Spleen (tissue), 11 donors: ENCODE measurements at regions not wholly inside any gene's neighbourhood (a gene's known extent, or its start where the extent isn't known, plus 50 kb on each side); places are given as distances from the start of the nearest gene placed in this dataset.

ENCODE experiments used
- DNase-seq: peaks from one replicate; pipeline ENCODE4 v3.0.0-alpha.2; 2020
- H3K27ac ChIP-seq, 8 donors: fragments of 200-600 bp; sonication (generic) in 7 of 8; 1 replicate in 4 of 8; 2 replicates in 4 of 8; pipeline versions ENCODE4 v1.5.0 to v1.8.0; 2016 to 2021; ENCODE audit warnings: inconsistent platforms in 4 of 8, mild to moderate bottlenecking in 4 of 8, moderate library complexity in 1 of 8
- H3K27me3 ChIP-seq, 7 donors: fragments of 200-600 bp; sonication (generic) in 6 of 7; replicated peaks in 1 of 7; 1 replicate in 4 of 7; 2 replicates in 3 of 7; pipeline versions ENCODE4 v1.5.0 to v1.8.0; 2016 to 2021; ENCODE audit warnings: inconsistent platforms in 3 of 7, mild to moderate bottlenecking in 1 of 7
- H3K36me3 ChIP-seq, 6 donors: fragments of 200-600 bp; sonication (generic) in 5 of 6; 1 replicate in 4 of 6; 2 replicates in 2 of 6; pipeline versions ENCODE4 v1.5.0 to v1.8.0; 2016 to 2021; ENCODE audit warnings: inconsistent platforms in 2 of 6
- H3K4me1 ChIP-seq, 6 donors: fragments of 200-600 bp; sonication (generic) in 5 of 6; 1 replicate in 3 of 6; 2 replicates in 3 of 6; pipeline versions ENCODE4 v1.5.0 to v1.8.0; 2016 to 2021; ENCODE audit warnings: inconsistent platforms in 3 of 6
- H3K4me3 ChIP-seq, 8 donors: fragments of 200-600 bp; sonication (generic) in 7 of 8; 1 replicate in 4 of 8; 2 replicates in 4 of 8; pipeline versions ENCODE4 v1.5.0 to v1.8.0; 2016 to 2021; ENCODE audit warnings: inconsistent platforms in 4 of 8, mild to moderate bottlenecking in 4 of 8, moderate library complexity in 2 of 8
- H3K9me3 ChIP-seq, 8 donors: fragments of 200-600 bp; sonication (generic) in 7 of 8; 1 replicate in 4 of 8; 2 replicates in 4 of 8; pipeline versions ENCODE4 v1.5.0 to v1.8.0; 2016 to 2021; ENCODE audit warnings: inconsistent platforms in 4 of 8
- POLR2A ChIP-seq, 3 donors: fragments of 450-650 bp; IDR thresholded peaks; one replicate each; pipeline ENCODE4 v1.5.1; 2017; ENCODE audit warnings: antibody characterized with exemption in 3 of 3, mild to moderate bottlenecking in 1 of 3
- POLR2AphosphoS5 ChIP-seq, 3 donors: sonication (generic); formaldehyde crosslinking; IDR thresholded peaks; one replicate each; pipeline ENCODE4 v1.5.1; 2017; ENCODE audit warnings: antibody characterized with exemption in 3 of 3
- WGBS, 5 donors: extraction: QIAGEN DNeasy Blood & Tissue Kit in 3 of 5; methylation state at CpG; one replicate each; pipeline versions ENCODE4 v1.1.5 to v1.1.7; 2013 to 2018; 5-methylcytosine and 5-hydroxymethylcytosine counted together
- intact Hi-C: fragments of 100-400 bp; cut with DNase I; formaldehyde crosslinking; loops from one replicate; pipeline ENCODE4 v1.15.0; 2023; ENCODE audit warnings: low total_unique reads
- TF ChIP-seq, protein P1 (sequence below), 11 experiments: fragments of 200-600 bp in 7 of 11; fragments of 450-650 bp in 4 of 11; sonication (generic) in 4 of 11; IDR thresholded peaks in 8 of 11; conservative IDR thresholded peaks in 3 of 11; 1 replicate in 7 of 11; 2 replicates in 4 of 11; pipeline versions ENCODE4 v1.4.0 to v1.8.0; 2016 to 2021; ENCODE audit warnings: antibody characterized with exemption in 11 of 11, inconsistent platforms in 4 of 11, mild to moderate bottlenecking in 1 of 11
- donor health status: healthy with polysubstance abuse.
- donor health status: DM: no; HTN: no; CAD: no; lungs with moderate emphysema.
- donor health status: DM: no; HTN: no; CAD: no.
- donor health status: Bipolar disorder and iron deficiency.
- donor health status: healthy.
- donor health status: DM: no; HTN: no; CAD: no.
- donor health status: DM: yes; HTN: yes; CAD: no.

DNA sequence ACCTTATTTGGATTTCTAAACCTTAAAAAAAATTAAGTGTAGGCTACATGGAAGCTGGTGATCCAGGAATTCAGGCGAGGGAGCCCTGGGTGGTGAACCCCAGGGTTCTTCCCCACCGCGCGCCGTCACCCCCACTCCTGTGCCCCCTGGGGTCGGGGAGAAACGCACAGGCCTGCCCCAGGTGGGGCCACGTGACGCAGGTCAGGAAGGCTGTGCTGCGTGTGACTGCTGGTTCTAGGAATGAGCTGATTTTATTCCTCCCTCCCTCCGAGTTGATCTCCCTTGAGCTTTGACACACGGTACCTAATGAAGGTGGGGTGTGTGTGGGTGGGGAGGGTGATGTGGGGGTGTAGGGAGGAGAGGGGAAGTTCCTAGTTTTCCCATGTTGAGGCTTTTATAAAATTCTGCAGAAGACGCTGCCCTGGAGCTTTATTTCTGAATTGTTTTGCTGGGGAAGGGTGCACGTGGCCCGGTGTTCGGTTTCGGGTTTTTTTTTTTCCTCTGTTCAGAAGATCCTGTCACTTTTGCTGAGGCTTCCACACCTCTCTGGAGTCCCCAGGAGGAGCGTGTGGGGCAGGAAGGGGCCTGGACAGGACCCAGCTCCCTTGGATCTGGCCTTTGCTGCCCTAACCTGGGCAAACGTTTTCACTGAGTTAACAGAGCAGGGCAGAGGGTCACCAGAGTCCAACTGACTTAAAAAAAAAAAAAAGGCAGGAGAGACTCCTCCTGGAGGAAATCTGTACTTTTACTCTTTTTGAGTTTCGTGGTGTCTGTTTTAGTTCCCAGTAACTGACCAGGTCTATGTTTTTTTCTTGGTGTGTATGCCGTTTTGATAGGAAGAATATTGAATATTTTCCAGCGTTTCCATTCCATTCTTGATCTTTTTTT lies 55.8 kb upstream of the GSE1 start:
- intact Hi-C loops, result loop anchor here (5.0 kb wide), 1 partner anchor 50 kb away; no protein-coding TSS in a partner anchor
- DNase-seq, result peak; percentile 89

DNA sequence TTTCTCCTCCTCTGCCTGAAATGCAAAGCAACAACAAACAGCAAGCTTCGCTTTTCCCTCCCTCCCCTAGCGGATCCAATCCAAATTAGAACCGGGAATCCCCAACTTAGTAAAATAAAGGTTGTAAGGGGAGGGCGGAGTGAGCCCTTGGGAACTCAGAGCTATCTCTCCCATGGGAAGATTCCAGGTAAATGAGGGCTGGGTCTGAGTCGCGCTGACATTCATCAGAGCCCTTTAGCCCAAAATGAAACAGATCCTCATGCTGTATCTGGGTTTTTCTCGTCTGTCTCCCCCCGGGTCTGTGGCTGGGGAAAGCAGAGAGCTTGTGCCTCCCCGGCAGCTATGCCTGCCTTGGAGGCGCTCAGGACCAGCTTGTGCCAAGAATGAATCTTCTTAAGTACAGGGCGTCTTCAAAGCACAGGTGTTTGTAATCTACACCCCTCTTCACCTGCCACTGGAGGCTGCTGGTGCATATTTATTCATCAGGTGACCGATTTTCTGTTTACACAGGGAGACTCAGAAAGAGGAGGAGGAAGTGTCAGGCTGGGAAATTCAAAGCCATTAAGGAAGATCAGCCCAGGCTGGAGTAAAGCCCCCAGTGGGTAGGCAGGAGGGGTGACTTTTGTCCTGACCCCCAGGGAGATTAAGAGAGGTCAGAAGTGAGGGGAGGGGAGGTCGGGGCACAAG lies 55.0 kb upstream of the GSE1 start:
- H3K4me3 ChIP-seq, result peak overlapping the region in 6 of 8 donors; percentile 19 to 97 (median 88)
- intact Hi-C loops, result loop anchor here (5.0 kb wide), 1 partner anchor 49 kb away; no protein-coding TSS in a partner anchor
- peaks cover 32 to 92% (median 68%) of the 10 kb centered on the region in 6 donors for H3K4me1 ChIP-seq
- WGBS, 5 donors, result 18 to 23% (median 19%) methylated on average over 13 of the region's 13 CpGs
- no peaks in the 10 kb centered on the region for H3K9me3 ChIP-seq
- peak overlapping the region; percentile 29 to 98 (median 93) for H3K27ac ChIP-seq
- H3K27me3 ChIP-seq, result no peaks in the 10 kb centered on the region
- TF ChIP-seq, protein P1, sequence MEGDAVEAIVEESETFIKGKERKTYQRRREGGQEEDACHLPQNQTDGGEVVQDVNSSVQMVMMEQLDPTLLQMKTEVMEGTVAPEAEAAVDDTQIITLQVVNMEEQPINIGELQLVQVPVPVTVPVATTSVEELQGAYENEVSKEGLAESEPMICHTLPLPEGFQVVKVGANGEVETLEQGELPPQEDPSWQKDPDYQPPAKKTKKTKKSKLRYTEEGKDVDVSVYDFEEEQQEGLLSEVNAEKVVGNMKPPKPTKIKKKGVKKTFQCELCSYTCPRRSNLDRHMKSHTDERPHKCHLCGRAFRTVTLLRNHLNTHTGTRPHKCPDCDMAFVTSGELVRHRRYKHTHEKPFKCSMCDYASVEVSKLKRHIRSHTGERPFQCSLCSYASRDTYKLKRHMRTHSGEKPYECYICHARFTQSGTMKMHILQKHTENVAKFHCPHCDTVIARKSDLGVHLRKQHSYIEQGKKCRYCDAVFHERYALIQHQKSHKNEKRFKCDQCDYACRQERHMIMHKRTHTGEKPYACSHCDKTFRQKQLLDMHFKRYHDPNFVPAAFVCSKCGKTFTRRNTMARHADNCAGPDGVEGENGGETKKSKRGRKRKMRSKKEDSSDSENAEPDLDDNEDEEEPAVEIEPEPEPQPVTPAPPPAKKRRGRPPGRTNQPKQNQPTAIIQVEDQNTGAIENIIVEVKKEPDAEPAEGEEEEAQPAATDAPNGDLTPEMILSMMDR (IDR thresholded peaks at IDR 0.05 in 8 of 11, conservative IDR thresholded peaks at IDR 0.05 in 3 of 11), result peak in 1 of 11 experiments; percentile 6
- TF ChIP-seq POLR2AphosphoS5 (IDR thresholded peaks at IDR 0.05), result peak in 2 of 3 donors; percentile 8 to 38
- no peak for TF ChIP-seq POLR2A (IDR thresholded peaks at IDR 0.05)
- no peaks in the 10 kb centered on the region for H3K36me3 ChIP-seq
- no peak for DNase-seq

More for the DNA sequence above, 55.8 kb upstream of the GSE1 start:
- no peaks in the 10 kb centered on the region for H3K9me3 ChIP-seq
- 1 to 4% (median 2%) methylated on average over 22 of the region's 22 CpGs for WGBS, 5 donors
- no peaks in the 10 kb centered on the region for H3K36me3 ChIP-seq
- TF ChIP-seq POLR2A (IDR thresholded peaks at IDR 0.05) (no peak), POLR2AphosphoS5 (IDR thresholded peaks at IDR 0.05) (peak in 1 of 3 donors; percentile 42)
- H3K27ac ChIP-seq, result peak overlapping the region; percentile 70 to 98 (median 93)
- no peaks in the 10 kb centered on the region for H3K27me3 ChIP-seq
- peaks cover 27 to 91% (median 63%) of the 10 kb centered on the region in 6 donors for H3K4me1 ChIP-seq
- H3K4me3 ChIP-seq, result peak overlapping the region; percentile 70 to 97 (median 86)

DNA sequence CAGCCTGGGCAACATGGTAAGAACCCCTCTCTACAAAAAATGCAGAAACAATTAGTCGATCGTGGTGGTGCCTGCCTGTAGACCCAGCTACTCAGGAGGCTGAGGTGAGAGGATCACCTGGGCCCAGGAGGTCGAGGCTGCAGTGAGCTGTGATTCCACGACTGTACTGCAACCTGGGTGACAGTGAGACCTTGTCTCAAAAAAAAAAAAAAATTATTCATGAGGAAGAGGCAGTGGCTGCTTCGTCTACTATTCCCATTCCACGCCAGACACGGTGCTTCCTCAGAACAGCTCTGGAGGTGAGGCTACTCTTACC lies 52.2 kb upstream of the GSE1 start:
- Histone ChIP-seq H3K4me3 (no peak overlapping the region), H3K4me1 (peaks cover 46 to 98% (median 85%) of the 10 kb centered on the region in 6 donors), H3K27me3 (no peaks in the 10 kb centered on the region), H3K36me3 (no peaks in the 10 kb centered on the region), H3K27ac (peak overlapping the region in 3 of 8 donors; percentile 65 to 77 (median 68)), H3K9me3 (no peaks in the 10 kb centered on the region)
- WGBS, 5 donors, result 83 to 92% (median 85%) methylated on average over 7 of the region's 7 CpGs
- no peak for DNase-seq
- intact Hi-C loops, result no loop called here
- no peak for TF ChIP-seq POLR2AphosphoS5 (IDR thresholded peaks at IDR 0.05)
- TF ChIP-seq, protein P1 (IDR thresholded peaks at IDR 0.05 in 8 of 11, conservative IDR thresholded peaks at IDR 0.05 in 3 of 11), result no peak
- no peak for TF ChIP-seq POLR2A (IDR thresholded peaks at IDR 0.05)

DNA sequence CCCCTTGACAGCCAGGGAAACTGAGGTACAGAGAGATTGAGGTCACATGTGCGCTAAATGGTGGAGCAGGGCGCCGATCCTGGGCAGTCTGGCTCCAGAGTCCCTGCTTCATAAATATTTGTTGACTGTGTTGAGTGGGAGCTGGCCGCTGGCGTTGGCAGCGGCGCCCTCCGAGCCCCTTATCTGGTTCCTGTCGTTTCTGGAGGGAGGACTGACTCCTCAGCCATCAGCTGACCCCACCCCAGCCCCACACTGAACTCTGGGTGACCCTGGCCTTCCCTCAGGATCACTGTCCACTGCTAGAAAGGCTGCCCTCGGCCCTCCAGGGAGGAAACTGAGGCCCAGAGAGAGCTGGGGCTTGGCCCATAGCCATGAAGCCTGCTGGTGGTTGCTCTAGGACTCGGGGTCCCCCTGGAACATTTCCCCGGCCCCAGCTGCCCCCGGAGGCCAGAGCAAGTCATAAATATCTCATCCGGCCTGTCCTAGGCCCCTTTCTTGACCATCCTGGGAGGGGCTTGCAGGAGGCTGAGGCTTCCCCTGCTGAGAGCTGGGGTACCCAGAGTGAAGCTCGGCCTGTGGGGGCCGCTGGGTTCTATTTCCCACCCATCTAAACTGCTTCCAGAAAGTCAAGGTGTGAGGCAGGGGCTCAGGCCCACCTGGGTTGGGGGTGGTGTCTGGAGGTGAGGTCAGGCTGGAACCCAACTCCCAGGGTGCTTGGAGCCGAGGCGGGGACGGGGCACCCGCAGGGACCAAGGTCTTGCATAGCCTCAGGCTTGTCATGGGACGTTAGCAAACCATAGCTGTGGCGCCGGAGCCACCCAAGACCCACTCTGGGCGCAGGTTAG lies 51.7 kb upstream of the GSE1 start:
- TF ChIP-seq, protein P1 (IDR thresholded peaks at IDR 0.05 in 8 of 11, conservative IDR thresholded peaks at IDR 0.05 in 3 of 11), result no peak
- TF ChIP-seq POLR2AphosphoS5 (IDR thresholded peaks at IDR 0.05) (peak in 1 of 3 donors; percentile 18), POLR2A (IDR thresholded peaks at IDR 0.05) (no peak)

More for the DNA sequence above, 51.7 kb upstream of the GSE1 start:
- WGBS, 5 donors, result 73 to 84% (median 77%) methylated on average over 15 to 24 of the region's 24 CpGs
- H3K9me3 ChIP-seq, result no peaks in the 10 kb centered on the region
- no peaks in the 10 kb centered on the region for H3K36me3 ChIP-seq
- DNase-seq, result no peak
- no peaks in the 10 kb centered on the region for H3K27me3 ChIP-seq
- intact Hi-C loops, result no loop called here
- H3K4me3 ChIP-seq, result no peak overlapping the region
- peaks cover 46 to 99% (median 87%) of the 10 kb centered on the region in 6 donors for H3K4me1 ChIP-seq
- H3K27ac ChIP-seq, result peak overlapping the region in 6 of 8 donors; percentile 33 to 77 (median 66)
